LNCaP clone FGC (cell line): ENCODE measurements at regions not wholly inside any gene's neighbourhood (a gene's known extent, or its start where the extent isn't known, plus 50 kb on each side); places are given as distances from the start of the nearest gene placed in this dataset.
A peak's percentile ranks its signal among the peaks of the same experiment; 100 is the strongest.

Experiments used
- DNase-seq: peaks from one replicate; pipeline ENCODE4 v3.0.0-alpha.2; 2011; ENCODE audit warnings: low read depth
- H3K4me3 ChIP-seq: 2 replicates; pipeline ENCODE4 v1.5.1; 2011; ENCODE audit warnings: mild to moderate bottlenecking, low read depth, low read length, control low read depth
- TF ChIP-seq, protein P1 (sequence below): IDR thresholded peaks from 2 replicates; pipeline ENCODE4 v1.5.1; 2012; ENCODE audit warnings: mild to moderate bottlenecking; ENCODE audit not compliant: control insufficient read depth, insufficient read depth; ENCODE audit errors: extremely low read depth

DNA sequence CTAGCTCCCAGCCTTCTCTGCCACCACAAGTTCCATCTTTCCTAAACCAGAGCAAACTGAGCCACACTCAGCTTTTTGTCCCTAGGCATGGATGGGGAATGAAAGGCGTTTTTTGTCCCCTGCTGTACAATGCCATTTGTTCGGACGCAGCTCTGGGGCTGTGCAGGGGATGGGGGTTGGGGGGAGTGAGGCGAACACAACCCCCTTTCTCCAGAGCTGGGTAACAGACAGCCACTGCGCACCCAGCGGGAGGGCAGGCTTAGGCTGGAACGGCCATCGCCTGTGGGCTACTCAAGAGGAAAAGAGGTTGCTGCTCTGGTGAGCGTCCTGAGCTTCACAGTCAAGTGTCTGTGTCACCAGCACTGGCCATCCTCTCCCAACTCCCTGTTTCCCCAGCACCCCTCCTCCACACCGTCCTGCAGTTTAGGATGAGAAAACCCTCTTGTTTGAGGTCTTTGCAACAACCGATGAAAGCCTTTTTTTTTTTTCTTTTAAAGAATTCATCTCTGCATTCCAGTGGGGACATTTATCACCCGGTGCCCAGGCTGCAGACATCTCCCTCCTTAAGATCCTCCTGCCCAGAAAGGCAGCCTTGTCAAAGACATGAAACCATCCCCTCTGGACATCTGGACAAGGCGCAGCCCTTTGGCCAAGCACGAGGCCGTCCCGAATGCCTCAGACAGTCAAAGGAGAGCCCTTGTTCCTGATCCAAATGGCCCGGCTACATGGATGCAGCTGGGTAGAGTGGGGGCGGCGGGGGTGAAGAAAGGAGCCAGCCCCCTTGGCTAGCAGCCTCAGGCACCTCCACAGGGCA is 419.6 kb downstream of the BCOR start:
- DNase-seq: no peak
- TF ChIP-seq, protein P1, sequence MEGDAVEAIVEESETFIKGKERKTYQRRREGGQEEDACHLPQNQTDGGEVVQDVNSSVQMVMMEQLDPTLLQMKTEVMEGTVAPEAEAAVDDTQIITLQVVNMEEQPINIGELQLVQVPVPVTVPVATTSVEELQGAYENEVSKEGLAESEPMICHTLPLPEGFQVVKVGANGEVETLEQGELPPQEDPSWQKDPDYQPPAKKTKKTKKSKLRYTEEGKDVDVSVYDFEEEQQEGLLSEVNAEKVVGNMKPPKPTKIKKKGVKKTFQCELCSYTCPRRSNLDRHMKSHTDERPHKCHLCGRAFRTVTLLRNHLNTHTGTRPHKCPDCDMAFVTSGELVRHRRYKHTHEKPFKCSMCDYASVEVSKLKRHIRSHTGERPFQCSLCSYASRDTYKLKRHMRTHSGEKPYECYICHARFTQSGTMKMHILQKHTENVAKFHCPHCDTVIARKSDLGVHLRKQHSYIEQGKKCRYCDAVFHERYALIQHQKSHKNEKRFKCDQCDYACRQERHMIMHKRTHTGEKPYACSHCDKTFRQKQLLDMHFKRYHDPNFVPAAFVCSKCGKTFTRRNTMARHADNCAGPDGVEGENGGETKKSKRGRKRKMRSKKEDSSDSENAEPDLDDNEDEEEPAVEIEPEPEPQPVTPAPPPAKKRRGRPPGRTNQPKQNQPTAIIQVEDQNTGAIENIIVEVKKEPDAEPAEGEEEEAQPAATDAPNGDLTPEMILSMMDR: no peak

DNA sequence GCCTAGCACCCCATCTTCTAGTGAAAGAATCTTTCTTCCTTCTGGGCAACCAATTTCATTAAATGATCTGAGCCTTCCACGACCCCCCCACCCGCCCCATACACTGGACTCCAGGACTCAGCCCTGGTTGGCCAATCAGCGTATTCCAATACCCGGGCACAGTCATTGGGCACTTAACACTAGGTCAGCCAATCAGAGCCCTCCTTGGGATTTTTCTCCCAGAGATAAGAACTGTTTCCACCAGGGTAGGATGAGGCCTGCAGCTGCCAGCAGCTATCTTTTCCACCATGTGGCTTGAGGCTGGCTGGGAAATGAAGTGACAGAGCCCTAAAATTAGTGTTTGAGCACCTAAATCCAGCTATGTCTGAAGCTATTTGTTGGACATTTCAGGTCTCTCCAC is 418.8 kb downstream of the BCOR start:
- no peak for DNase-seq
- TF ChIP-seq, protein P1: no peak
- no peak overlapping the region for H3K4me3 ChIP-seq

More for the DNA sequence above, 419.6 kb downstream of the BCOR start:
- H3K4me3 ChIP-seq: no peak overlapping the region

- DNase-seq: no peak
- no peak overlapping the region for H3K4me3 ChIP-seq
- TF ChIP-seq, protein P1: no peak
These were observed 418.1 kb downstream of the BCOR start for GRCh38 chrX:39679497-39680157.

DNA sequence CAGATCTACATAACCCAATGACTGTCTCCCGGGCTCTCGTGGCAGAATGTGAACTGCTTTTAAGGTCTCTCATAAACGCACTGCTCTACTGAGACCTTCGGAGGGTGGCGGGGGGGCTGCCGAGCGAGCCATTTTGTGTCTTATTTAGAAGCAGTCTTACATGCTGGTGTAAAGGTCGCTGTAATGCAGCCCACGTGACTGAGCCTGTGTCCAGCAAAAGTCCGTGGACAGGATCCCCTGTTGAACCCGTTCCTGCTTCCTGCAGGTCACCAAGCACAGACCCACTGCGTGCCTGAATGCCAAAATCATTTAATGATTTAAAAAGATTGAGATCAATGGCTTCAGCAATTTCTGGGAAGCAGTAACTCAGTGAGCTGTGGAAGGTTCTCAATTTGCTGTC is 415.9 kb downstream of the BCOR start:
- TF ChIP-seq, protein P1: no peak
- H3K4me3 ChIP-seq: no peak overlapping the region
- no peak for DNase-seq

- TF ChIP-seq, protein P1: no peak
- no peak overlapping the region for H3K4me3 ChIP-seq
- no peak for DNase-seq
These were observed 415.0 kb downstream of the BCOR start for GRCh38 chrX:39682778-39683177.

DNA sequence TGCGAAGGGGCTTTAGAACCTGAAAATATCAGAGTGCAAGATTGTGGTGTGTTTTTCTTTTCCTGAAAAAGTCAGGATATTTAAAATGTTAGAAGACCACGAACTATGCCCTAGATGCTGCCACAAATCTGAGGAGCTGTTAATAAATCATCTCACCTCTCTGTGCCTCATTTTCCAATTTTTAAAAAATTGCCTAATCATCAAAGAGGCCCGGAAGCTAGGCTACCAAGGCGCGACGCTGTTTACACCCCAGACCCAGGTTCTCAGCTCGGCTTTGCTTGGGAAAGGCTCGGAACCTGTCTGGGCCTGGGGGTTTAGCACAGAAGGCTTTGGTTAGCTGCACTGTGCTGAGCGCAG is 409.6 kb downstream of the BCOR start:
- no peak for DNase-seq
- H3K4me3 ChIP-seq: peak overlapping the region; percentile 45
- TF ChIP-seq, protein P1: no peak
